ENCODE measurements at regions not wholly inside any gene's neighbourhood (a gene's known extent, or its start where the extent isn't known, plus 50 kb on each side); places are given as distances from the start of the nearest gene placed in this dataset.

- Histone ChIP-seq H3K36me3 (ENCODE audit: insufficient read depth, low read length) (no peaks in the 10 kb centered on the region), H3K9me2 (replicated peaks; ENCODE audit: insufficient read depth, low read length) (no peaks in the 10 kb centered on the region), H3K27me3 (ENCODE audit: low read length) (no peaks in the 10 kb centered on the region), H2AFZ (ENCODE audit: low read length) (no peak overlapping the region), H3K4me3 (ENCODE audit: low read length) (no peak overlapping the region), H4K20me1 (ENCODE audit: insufficient read depth, low read depth, low read length) (no peaks in the 10 kb centered on the region), H3K4me1 (ENCODE audit: low read length) (no peaks in the 10 kb centered on the region), H3K9me3 (ENCODE audit: low read length) (peaks cover 33% of the 10 kb centered on the region), H3K27ac (ENCODE audit: low read length) (no peak overlapping the region), H3K79me2 (ENCODE audit: low read length) (no peaks in the 10 kb centered on the region), H3K4me2 (ENCODE audit: low read depth, low read length, poor library complexity, severe bottlenecking) (no peak overlapping the region), H3K9ac (ENCODE audit: low read length) (no peak overlapping the region)
- DNase-seq, result no peak
Measured at GRCh38 chr21:22253761-22254160, 1255.6 kb downstream of the NCAM2 start.

GRCh38 chr21:22258821-22259220, 1260.6 kb downstream of the NCAM2 start:
- no peak overlapping the region for H3K4me3 ChIP-seq (ENCODE audit: low read length)
- H3K9me2 ChIP-seq (replicated peaks; ENCODE audit: insufficient read depth, low read length), result no peaks in the 10 kb centered on the region
- no peaks in the 10 kb centered on the region for H3K27me3 ChIP-seq (ENCODE audit: low read length)
- H2AFZ ChIP-seq (ENCODE audit: low read length), result no peak overlapping the region
- no peak overlapping the region for H3K27ac ChIP-seq (ENCODE audit: low read length)
- no peaks in the 10 kb centered on the region for H4K20me1 ChIP-seq (ENCODE audit: insufficient read depth, low read depth, low read length)
- DNase-seq, result no peak
- H3K36me3 ChIP-seq (ENCODE audit: insufficient read depth, low read length), result no peaks in the 10 kb centered on the region
- no peaks in the 10 kb centered on the region for H3K79me2 ChIP-seq (ENCODE audit: low read length)
- no peak overlapping the region for H3K9ac ChIP-seq (ENCODE audit: low read length)
- H3K9me3 ChIP-seq (ENCODE audit: low read length), result peaks cover 31% of the 10 kb centered on the region
- no peak overlapping the region for H3K4me2 ChIP-seq (ENCODE audit: low read depth, low read length, poor library complexity, severe bottlenecking)
- no peaks in the 10 kb centered on the region for H3K4me1 ChIP-seq (ENCODE audit: low read length)

GRCh38 chr21:22260274-22260673, 1262.1 kb downstream of the NCAM2 start:
- Histone ChIP-seq H3K27me3 (ENCODE audit: low read length) (no peaks in the 10 kb centered on the region), H4K20me1 (ENCODE audit: insufficient read depth, low read depth, low read length) (no peaks in the 10 kb centered on the region)

GRCh38 chr21:22263890-22264289, 1265.7 kb downstream of the NCAM2 start:
- Histone ChIP-seq H3K36me3 (ENCODE audit: insufficient read depth, low read length) (no peaks in the 10 kb centered on the region), H3K27ac (ENCODE audit: low read length) (no peak overlapping the region), H4K20me1 (ENCODE audit: insufficient read depth, low read depth, low read length) (no peaks in the 10 kb centered on the region), H3K27me3 (ENCODE audit: low read length) (no peaks in the 10 kb centered on the region), H3K9me2 (replicated peaks; ENCODE audit: insufficient read depth, low read length) (no peaks in the 10 kb centered on the region), H3K79me2 (ENCODE audit: low read length) (no peaks in the 10 kb centered on the region), H2AFZ (ENCODE audit: low read length) (no peak overlapping the region), H3K4me3 (ENCODE audit: low read length) (no peak overlapping the region), H3K9ac (ENCODE audit: low read length) (no peak overlapping the region), H3K4me1 (ENCODE audit: low read length) (no peaks in the 10 kb centered on the region), H3K9me3 (ENCODE audit: low read length) (peaks cover 27% of the 10 kb centered on the region), H3K4me2 (ENCODE audit: low read depth, low read length, poor library complexity, severe bottlenecking) (no peak overlapping the region)
- no peak for DNase-seq

More at GRCh38 chr21:22260274-22260673, 1262.1 kb downstream of the NCAM2 start:
- H3K4me2 ChIP-seq (ENCODE audit: low read depth, low read length, poor library complexity, severe bottlenecking), result no peak overlapping the region
- no peaks in the 10 kb centered on the region for H3K36me3 ChIP-seq (ENCODE audit: insufficient read depth, low read length)
- DNase-seq, result no peak
- H2AFZ ChIP-seq (ENCODE audit: low read length), result no peak overlapping the region
- H3K27ac ChIP-seq (ENCODE audit: low read length), result no peak overlapping the region
- H3K79me2 ChIP-seq (ENCODE audit: low read length), result no peaks in the 10 kb centered on the region
- no peaks in the 10 kb centered on the region for H3K9me2 ChIP-seq (replicated peaks; ENCODE audit: insufficient read depth, low read length)
- H3K4me1 ChIP-seq (ENCODE audit: low read length), result no peaks in the 10 kb centered on the region
- no peak overlapping the region for H3K9ac ChIP-seq (ENCODE audit: low read length)
- no peak overlapping the region for H3K4me3 ChIP-seq (ENCODE audit: low read length)
- H3K9me3 ChIP-seq (ENCODE audit: low read length), result peaks cover 20% of the 10 kb centered on the region

- H3K9ac ChIP-seq (ENCODE audit: low read length), result no peak overlapping the region
- no peak overlapping the region for H3K27ac ChIP-seq (ENCODE audit: low read length)
- H2AFZ ChIP-seq (ENCODE audit: low read length), result no peak overlapping the region
- H3K4me1 ChIP-seq (ENCODE audit: low read length), result no peaks in the 10 kb centered on the region
- no peak for DNase-seq
- H3K4me2 ChIP-seq (ENCODE audit: low read depth, low read length, poor library complexity, severe bottlenecking), result no peak overlapping the region
- H3K36me3 ChIP-seq (ENCODE audit: insufficient read depth, low read length), result no peaks in the 10 kb centered on the region
- no peaks in the 10 kb centered on the region for H4K20me1 ChIP-seq (ENCODE audit: insufficient read depth, low read depth, low read length)
- H3K79me2 ChIP-seq (ENCODE audit: low read length), result no peaks in the 10 kb centered on the region
- H3K4me3 ChIP-seq (ENCODE audit: low read length), result no peak overlapping the region
- peaks cover 26% of the 10 kb centered on the region for H3K9me3 ChIP-seq (ENCODE audit: low read length)
- no peaks in the 10 kb centered on the region for H3K9me2 ChIP-seq (replicated peaks; ENCODE audit: insufficient read depth, low read length)
- no peaks in the 10 kb centered on the region for H3K27me3 ChIP-seq (ENCODE audit: low read length)
Measured at GRCh38 chr21:22277341-22277740, 1279.1 kb downstream of the NCAM2 start.

GRCh38 chr21:22278366-22278765, 1280.2 kb downstream of the NCAM2 start:
- no peaks in the 10 kb centered on the region for H3K4me1 ChIP-seq (ENCODE audit: low read length)
- H4K20me1 ChIP-seq (ENCODE audit: insufficient read depth, low read depth, low read length), result no peaks in the 10 kb centered on the region
- DNase-seq, result no peak
- H3K36me3 ChIP-seq (ENCODE audit: insufficient read depth, low read length), result no peaks in the 10 kb centered on the region
- no peaks in the 10 kb centered on the region for H3K9me2 ChIP-seq (replicated peaks; ENCODE audit: insufficient read depth, low read length)
- H3K79me2 ChIP-seq (ENCODE audit: low read length), result no peaks in the 10 kb centered on the region
- H3K4me3 ChIP-seq (ENCODE audit: low read length), result no peak overlapping the region
- no peak overlapping the region for H3K27ac ChIP-seq (ENCODE audit: low read length)
- peaks cover 26% of the 10 kb centered on the region for H3K9me3 ChIP-seq (ENCODE audit: low read length)
- H3K27me3 ChIP-seq (ENCODE audit: low read length), result no peaks in the 10 kb centered on the region
- H2AFZ ChIP-seq (ENCODE audit: low read length), result no peak overlapping the region
- no peak overlapping the region for H3K9ac ChIP-seq (ENCODE audit: low read length)
- no peak overlapping the region for H3K4me2 ChIP-seq (ENCODE audit: low read depth, low read length, poor library complexity, severe bottlenecking)

- Histone ChIP-seq H3K36me3 (ENCODE audit: insufficient read depth, low read length) (no peaks in the 10 kb centered on the region), H4K20me1 (ENCODE audit: insufficient read depth, low read depth, low read length) (no peaks in the 10 kb centered on the region), H3K9me2 (replicated peaks; ENCODE audit: insufficient read depth, low read length) (no peaks in the 10 kb centered on the region), H3K4me3 (ENCODE audit: low read length) (no peak overlapping the region), H3K4me2 (ENCODE audit: low read depth, low read length, poor library complexity, severe bottlenecking) (no peak overlapping the region), H3K27me3 (ENCODE audit: low read length) (no peaks in the 10 kb centered on the region), H3K27ac (ENCODE audit: low read length) (no peak overlapping the region), H3K9me3 (ENCODE audit: low read length) (peaks cover 23% of the 10 kb centered on the region), H3K9ac (ENCODE audit: low read length) (no peak overlapping the region), H3K79me2 (ENCODE audit: low read length) (no peaks in the 10 kb centered on the region), H2AFZ (ENCODE audit: low read length) (no peak overlapping the region), H3K4me1 (ENCODE audit: low read length) (no peaks in the 10 kb centered on the region)
- no peak for DNase-seq
Measured at GRCh38 chr21:22280851-22281250, 1282.6 kb downstream of the NCAM2 start.

- Histone ChIP-seq H3K9ac (ENCODE audit: low read length) (no peak overlapping the region), H3K9me3 (ENCODE audit: low read length) (no peaks in the 10 kb centered on the region), H3K9me2 (replicated peaks; ENCODE audit: insufficient read depth, low read length) (no peaks in the 10 kb centered on the region), H3K27ac (ENCODE audit: low read length) (no peak overlapping the region), H4K20me1 (ENCODE audit: insufficient read depth, low read depth, low read length) (no peaks in the 10 kb centered on the region), H2AFZ (ENCODE audit: low read length) (no peak overlapping the region), H3K36me3 (ENCODE audit: insufficient read depth, low read length) (no peaks in the 10 kb centered on the region), H3K4me3 (ENCODE audit: low read length) (no peak overlapping the region), H3K4me2 (ENCODE audit: low read depth, low read length, poor library complexity, severe bottlenecking) (no peak overlapping the region), H3K79me2 (ENCODE audit: low read length) (no peaks in the 10 kb centered on the region), H3K27me3 (ENCODE audit: low read length) (no peaks in the 10 kb centered on the region), H3K4me1 (ENCODE audit: low read length) (no peaks in the 10 kb centered on the region)
- DNase-seq, result no peak
Measured at GRCh38 chr21:22288885-22289499, 1290.8 kb downstream of the NCAM2 start.

GRCh38 chr21:22292144-22292543, 1293.9 kb downstream of the NCAM2 start:
- Histone ChIP-seq H3K36me3 (ENCODE audit: insufficient read depth, low read length) (no peaks in the 10 kb centered on the region), H3K9ac (ENCODE audit: low read length) (no peak overlapping the region), H3K4me1 (ENCODE audit: low read length) (no peaks in the 10 kb centered on the region), H3K9me2 (replicated peaks; ENCODE audit: insufficient read depth, low read length) (no peaks in the 10 kb centered on the region), H3K27ac (ENCODE audit: low read length) (no peak overlapping the region), H3K27me3 (ENCODE audit: low read length) (no peaks in the 10 kb centered on the region), H3K4me2 (ENCODE audit: low read depth, low read length, poor library complexity, severe bottlenecking) (no peak overlapping the region), H3K4me3 (ENCODE audit: low read length) (no peak overlapping the region), H3K9me3 (ENCODE audit: low read length) (peaks cover 2% of the 10 kb centered on the region), H4K20me1 (ENCODE audit: insufficient read depth, low read depth, low read length) (no peaks in the 10 kb centered on the region), H2AFZ (ENCODE audit: low read length) (no peak overlapping the region), H3K79me2 (ENCODE audit: low read length) (no peaks in the 10 kb centered on the region)
- DNase-seq, result no peak

Data from Karpas-422 (cell line).